Liver (tissue), 3 donors: ENCODE measurements at regions not wholly inside any gene's neighbourhood (a gene's known extent, or its start where the extent isn't known, plus 50 kb on each side); places are given as distances from the start of the nearest gene placed in this dataset.

ENCODE experiments used
- ATF3 ChIP-seq: IDR thresholded peaks from 2 replicates; pipeline ENCODE4 v1.6.1; 2016; ENCODE audit warnings: antibody characterized with exemption
- CTCF ChIP-seq: fragments of 150-350 bp; IDR thresholded peaks from 2 replicates; pipeline ENCODE4 v1.5.1; 2017; ENCODE audit warnings: improper control_type of control experiment, low read depth, low read length; ENCODE audit not compliant: missing input control
- EGR1 ChIP-seq, 2 donors: IDR thresholded peaks; 2 replicates each; pipeline ENCODE4 v1.6.1; 2016 to 2018; ENCODE audit warnings: antibody characterized with exemption in 2 of 2, low read depth in 2 of 2
- FOXA1 ChIP-seq: IDR thresholded peaks from 2 replicates; pipeline ENCODE4 v1.6.1; 2016; ENCODE audit warnings: antibody characterized with exemption
- FOXA2 ChIP-seq: IDR thresholded peaks from 2 replicates; pipeline ENCODE4 v1.6.1; 2016; ENCODE audit warnings: antibody characterized with exemption
- GABPA ChIP-seq, 2 donors: IDR thresholded peaks in 1 of 2; conservative IDR thresholded peaks in 1 of 2; 2 replicates each; pipeline ENCODE4 v1.6.1; 2016; ENCODE audit warnings: antibody characterized with exemption in 2 of 2, mild to moderate bottlenecking in 1 of 2, moderate library complexity in 1 of 2
- MAX ChIP-seq: IDR thresholded peaks from 2 replicates; pipeline ENCODE4 v1.6.1; 2016; ENCODE audit warnings: antibody characterized with exemption
- NR2F2 ChIP-seq: IDR thresholded peaks from 2 replicates; pipeline ENCODE4 v1.6.1; 2016; ENCODE audit warnings: antibody characterized with exemption
- RAD21 ChIP-seq, 2 donors: IDR thresholded peaks; 2 replicates each; pipeline ENCODE4 v1.6.1; 2016; ENCODE audit warnings: antibody characterized with exemption in 2 of 2, mild to moderate bottlenecking in 2 of 2
- REST ChIP-seq: IDR thresholded peaks from 2 replicates; pipeline ENCODE4 v1.6.1; 2016; ENCODE audit warnings: antibody characterized with exemption, mild to moderate bottlenecking
- RXRA ChIP-seq, 2 donors: IDR thresholded peaks; 2 replicates each; pipeline ENCODE4 v1.6.1; 2017 to 2018; ENCODE audit warnings: antibody characterized with exemption in 2 of 2, mild to moderate bottlenecking in 1 of 2
- SP1 ChIP-seq: IDR thresholded peaks from 2 replicates; pipeline ENCODE4 v1.6.1; 2018; ENCODE audit warnings: antibody characterized with exemption, mild to moderate bottlenecking
- TAF1 ChIP-seq: conservative IDR thresholded peaks from 2 replicates; pipeline ENCODE4 v1.6.1; 2016; ENCODE audit warnings: antibody characterized with exemption, mild to moderate bottlenecking
- ZBTB33 ChIP-seq: IDR thresholded peaks from 2 replicates; pipeline ENCODE4 v1.6.1; 2016; ENCODE audit warnings: antibody characterized with exemption
- donor health status: healthy.
- donor health status: healthy.

GRCh38 chr11:95571718-95572260 lies 217.8 kb downstream of the FAM76B start:
- TF ChIP-seq RAD21 (IDR thresholded peaks at IDR 0.05), result no peak
- no peak for TF ChIP-seq GABPA (IDR thresholded peaks at IDR 0.05 in 1 of 2, conservative IDR thresholded peaks at IDR 0.05 in 1 of 2)
- TF ChIP-seq CTCF, result no peak
- TF ChIP-seq REST, result no peak
- no peak for TF ChIP-seq MAX
- no peak for TF ChIP-seq TAF1
- no peak for TF ChIP-seq ATF3
- no peak for TF ChIP-seq ZBTB33
- no peak for TF ChIP-seq SP1
- no peak for TF ChIP-seq FOXA2
- no peak for TF ChIP-seq NR2F2
- TF ChIP-seq EGR1 (IDR thresholded peaks at IDR 0.05; ENCODE audit: low read depth in 2 of 2), result no peak
- no peak for TF ChIP-seq FOXA1
- no peak for TF ChIP-seq RXRA (IDR thresholded peaks at IDR 0.05)
